ENCODE measurements at regions not wholly inside any gene's neighbourhood (a gene's known extent, or its start where the extent isn't known, plus 50 kb on each side); places are given as distances from the start of the nearest gene placed in this dataset.

DNA sequence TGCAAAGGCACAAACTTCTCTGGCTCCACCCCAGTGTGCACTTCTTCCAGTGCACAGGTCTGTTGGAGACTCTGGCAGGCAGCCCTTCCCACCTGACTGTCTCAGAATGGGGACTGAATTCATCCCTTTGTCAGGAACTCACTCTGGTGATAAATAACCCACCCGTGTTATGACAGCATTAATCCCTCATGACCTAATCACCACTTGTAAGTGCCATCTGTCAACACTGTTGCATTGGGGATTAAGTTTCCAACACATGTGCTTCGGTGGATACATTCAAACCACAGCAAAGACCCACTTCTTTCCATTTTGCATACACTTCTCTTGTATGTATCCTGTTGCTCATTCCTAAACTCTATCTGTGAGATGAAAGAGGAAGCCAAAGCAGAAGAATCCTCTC is 1002.9 kb upstream of the IGFBP7 start:
- Mint-ChIP-seq H3K36me3 (ENCODE audit: insufficient read depth, unreplicated experiment) (no peaks in the 10 kb centered on the region), H3K27me3 (ENCODE audit: unreplicated experiment) (no peaks in the 10 kb centered on the region), H3K27ac (ENCODE audit: unreplicated experiment) (no peak overlapping the region), H3K4me3 (ENCODE audit: low read depth, unreplicated experiment) (no peak overlapping the region), H3K4me1 (ENCODE audit: low read depth, unreplicated experiment) (no peaks in the 10 kb centered on the region), H3K9me3 (ENCODE audit: low read depth, unreplicated experiment) (peaks cover 7% of the 10 kb centered on the region)
- TF ChIP-seq, protein P1, sequence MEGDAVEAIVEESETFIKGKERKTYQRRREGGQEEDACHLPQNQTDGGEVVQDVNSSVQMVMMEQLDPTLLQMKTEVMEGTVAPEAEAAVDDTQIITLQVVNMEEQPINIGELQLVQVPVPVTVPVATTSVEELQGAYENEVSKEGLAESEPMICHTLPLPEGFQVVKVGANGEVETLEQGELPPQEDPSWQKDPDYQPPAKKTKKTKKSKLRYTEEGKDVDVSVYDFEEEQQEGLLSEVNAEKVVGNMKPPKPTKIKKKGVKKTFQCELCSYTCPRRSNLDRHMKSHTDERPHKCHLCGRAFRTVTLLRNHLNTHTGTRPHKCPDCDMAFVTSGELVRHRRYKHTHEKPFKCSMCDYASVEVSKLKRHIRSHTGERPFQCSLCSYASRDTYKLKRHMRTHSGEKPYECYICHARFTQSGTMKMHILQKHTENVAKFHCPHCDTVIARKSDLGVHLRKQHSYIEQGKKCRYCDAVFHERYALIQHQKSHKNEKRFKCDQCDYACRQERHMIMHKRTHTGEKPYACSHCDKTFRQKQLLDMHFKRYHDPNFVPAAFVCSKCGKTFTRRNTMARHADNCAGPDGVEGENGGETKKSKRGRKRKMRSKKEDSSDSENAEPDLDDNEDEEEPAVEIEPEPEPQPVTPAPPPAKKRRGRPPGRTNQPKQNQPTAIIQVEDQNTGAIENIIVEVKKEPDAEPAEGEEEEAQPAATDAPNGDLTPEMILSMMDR (IDR thresholded peaks at IDR 0.05; ENCODE audit: unreplicated experiment): no peak
- CTCF ChIA-PET: no interaction called here
- DNase-seq: no peak
- no TSS peak for BruUV-seq (replicated peaks)
- intact Hi-C loops (cut with micrococcal nuclease; ENCODE audit: unreplicated experiment): no loop called here

DNA sequence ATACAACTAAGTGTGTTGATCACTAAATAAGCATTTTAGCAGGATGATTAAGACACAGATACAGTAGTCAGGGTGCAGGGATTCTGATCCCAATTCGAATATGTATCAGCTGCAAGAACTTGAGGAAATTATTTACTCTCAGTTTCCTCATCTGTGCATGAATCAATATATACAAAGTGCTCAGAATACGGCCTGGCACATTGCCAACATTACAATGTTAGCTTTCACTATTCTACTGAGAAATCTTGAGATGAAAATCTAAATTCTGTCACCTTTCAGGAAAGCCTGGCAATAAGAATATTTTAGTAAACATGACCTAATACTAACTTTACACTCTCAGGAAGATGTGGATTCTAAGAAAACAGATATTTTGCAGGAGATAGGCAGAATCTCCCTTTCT is 1001.6 kb upstream of the IGFBP7 start:
- intact Hi-C loops (cut with micrococcal nuclease; ENCODE audit: unreplicated experiment): no loop called here
- H3K9me3 Mint-ChIP-seq (ENCODE audit: low read depth, unreplicated experiment): peaks cover 5% of the 10 kb centered on the region
- no peaks in the 10 kb centered on the region for H3K36me3 Mint-ChIP-seq (ENCODE audit: insufficient read depth, unreplicated experiment)
- H3K4me3 Mint-ChIP-seq (ENCODE audit: low read depth, unreplicated experiment): no peak overlapping the region
- H3K27ac Mint-ChIP-seq (ENCODE audit: unreplicated experiment): no peak overlapping the region
- H3K4me1 Mint-ChIP-seq (ENCODE audit: low read depth, unreplicated experiment): no peaks in the 10 kb centered on the region
- TF ChIP-seq, protein P1 (IDR thresholded peaks at IDR 0.05; ENCODE audit: unreplicated experiment): no peak
- DNase-seq: no peak
- no peaks in the 10 kb centered on the region for H3K27me3 Mint-ChIP-seq (ENCODE audit: unreplicated experiment)
- CTCF ChIA-PET: no interaction called here
- BruUV-seq (replicated peaks): no TSS peak

DNA sequence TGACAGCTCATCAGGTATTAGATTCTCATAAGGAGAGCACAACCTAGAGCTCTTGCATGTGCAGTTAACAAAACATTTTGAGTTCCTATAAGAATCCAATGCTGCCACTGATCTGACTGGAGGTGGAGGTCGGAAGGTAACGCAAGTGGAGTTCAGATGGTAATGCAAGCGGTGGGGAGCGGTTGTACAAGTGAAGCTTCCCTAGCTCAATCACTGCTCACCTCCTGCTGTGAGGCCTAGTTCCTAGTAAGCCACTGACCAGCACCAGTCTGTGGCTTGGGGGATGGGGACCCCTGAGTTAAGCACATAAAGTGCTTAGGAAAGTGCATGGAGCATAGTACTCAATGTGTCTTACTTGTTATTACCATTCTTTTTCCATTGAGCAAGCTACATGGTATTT is 983.2 kb upstream of the IGFBP7 start:
- H3K36me3 Mint-ChIP-seq (ENCODE audit: insufficient read depth, unreplicated experiment): no peaks in the 10 kb centered on the region
- no TSS peak for BruUV-seq (replicated peaks)
- intact Hi-C loops (cut with micrococcal nuclease; ENCODE audit: unreplicated experiment): no loop called here
- H3K27ac Mint-ChIP-seq (ENCODE audit: unreplicated experiment): no peak overlapping the region
- no peak for DNase-seq
- CTCF ChIA-PET: no interaction called here
- no peaks in the 10 kb centered on the region for H3K27me3 Mint-ChIP-seq (ENCODE audit: unreplicated experiment)
- TF ChIP-seq, protein P1 (IDR thresholded peaks at IDR 0.05; ENCODE audit: unreplicated experiment): no peak
- H3K4me1 Mint-ChIP-seq (ENCODE audit: low read depth, unreplicated experiment): no peaks in the 10 kb centered on the region
- no peak overlapping the region for H3K4me3 Mint-ChIP-seq (ENCODE audit: low read depth, unreplicated experiment)
- H3K9me3 Mint-ChIP-seq (ENCODE audit: low read depth, unreplicated experiment): no peaks in the 10 kb centered on the region

DNA sequence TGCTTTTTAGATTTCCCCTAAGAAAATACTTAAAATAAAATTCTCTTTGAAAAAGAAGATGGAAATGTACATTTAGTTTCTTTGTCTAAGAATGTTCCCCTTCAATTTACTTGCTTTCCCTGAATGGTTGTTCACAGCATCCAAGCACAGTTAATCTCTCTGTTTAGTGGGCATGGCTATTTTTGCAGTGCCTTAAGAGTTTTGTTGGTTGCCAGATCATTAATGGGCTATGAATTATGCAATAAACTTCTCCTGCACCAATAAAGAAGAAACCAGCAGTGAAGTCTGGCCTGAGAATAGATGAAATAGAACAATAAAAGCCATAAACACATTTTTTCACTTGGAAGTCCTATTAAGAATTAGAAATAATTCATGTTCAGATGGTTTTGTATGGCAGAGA is 980.4 kb upstream of the IGFBP7 start:
- no peaks in the 10 kb centered on the region for H3K4me1 Mint-ChIP-seq (ENCODE audit: low read depth, unreplicated experiment)
- CTCF ChIA-PET: no interaction called here
- no peak overlapping the region for H3K27ac Mint-ChIP-seq (ENCODE audit: unreplicated experiment)
- no peaks in the 10 kb centered on the region for H3K9me3 Mint-ChIP-seq (ENCODE audit: low read depth, unreplicated experiment)
- BruUV-seq (replicated peaks): no TSS peak
- no peak for DNase-seq
- intact Hi-C loops (cut with micrococcal nuclease; ENCODE audit: unreplicated experiment): no loop called here
- no peak overlapping the region for H3K4me3 Mint-ChIP-seq (ENCODE audit: low read depth, unreplicated experiment)
- no peaks in the 10 kb centered on the region for H3K36me3 Mint-ChIP-seq (ENCODE audit: insufficient read depth, unreplicated experiment)
- no peaks in the 10 kb centered on the region for H3K27me3 Mint-ChIP-seq (ENCODE audit: unreplicated experiment)
- TF ChIP-seq, protein P1 (IDR thresholded peaks at IDR 0.05; ENCODE audit: unreplicated experiment): no peak

DNA sequence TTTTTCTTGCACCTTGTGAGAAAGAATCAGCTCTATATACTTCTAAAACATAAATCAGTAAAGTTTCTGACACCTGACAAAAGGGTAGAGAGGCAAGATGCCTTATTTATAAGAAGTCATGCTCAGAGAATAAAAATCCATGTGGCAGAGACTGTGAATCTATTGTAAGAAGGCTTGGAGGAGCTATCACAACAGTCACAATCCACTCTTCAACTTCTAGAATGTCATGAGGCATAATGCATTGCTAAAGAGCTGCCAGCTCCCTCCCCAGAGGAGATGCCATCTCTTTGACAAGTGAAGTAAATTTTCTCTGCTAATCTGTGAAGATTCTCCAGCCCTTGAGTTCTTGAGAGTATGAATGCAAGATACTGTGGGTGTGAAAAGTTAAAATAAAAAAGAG is 971.2 kb upstream of the IGFBP7 start:
- no peak overlapping the region for H3K27ac Mint-ChIP-seq (ENCODE audit: unreplicated experiment)
- H3K9me3 Mint-ChIP-seq (ENCODE audit: low read depth, unreplicated experiment): peaks cover 7% of the 10 kb centered on the region
- H3K4me1 Mint-ChIP-seq (ENCODE audit: low read depth, unreplicated experiment): no peaks in the 10 kb centered on the region
- DNase-seq: no peak
- no TSS peak for BruUV-seq (replicated peaks)
- no peaks in the 10 kb centered on the region for H3K27me3 Mint-ChIP-seq (ENCODE audit: unreplicated experiment)
- no peak overlapping the region for H3K4me3 Mint-ChIP-seq (ENCODE audit: low read depth, unreplicated experiment)
- intact Hi-C loops (cut with micrococcal nuclease; ENCODE audit: unreplicated experiment): no loop called here
- CTCF ChIA-PET: no interaction called here
- no peaks in the 10 kb centered on the region for H3K36me3 Mint-ChIP-seq (ENCODE audit: insufficient read depth, unreplicated experiment)
- TF ChIP-seq, protein P1 (IDR thresholded peaks at IDR 0.05; ENCODE audit: unreplicated experiment): no peak

Data from Calu3 (cell line).